HEK293 (cell line): ENCODE measurements at regions not wholly inside any gene's neighbourhood (a gene's known extent, or its start where the extent isn't known, plus 50 kb on each side); places are given as distances from the start of the nearest gene placed in this dataset.

Source experiments
- CTCF ChIA-PET: fragments of 350-600 bp; formaldehyde crosslinking; extraction: SDS; loops from one replicate; lab custom pipeline; 2021; ENCODE audit warnings: antibody characterized with exemption; lab: Yijun Ruan, JAX
- POLR2A ChIA-PET: fragments of 300-600 bp; formaldehyde crosslinking; extraction: SDS; loops from one replicate; lab custom pipeline; 2020; ENCODE audit warnings: antibody characterized with exemption, inconsistent platforms; lab: Yijun Ruan, JAX
- H3K27ac ChIP-seq: fragments of 200-500 bp; sonication (Bioruptor generic); 2 replicates; pipeline ENCODE4 v1.5.1; 2014; ENCODE audit warnings: low read depth, low read length, control low read depth, inconsistent platforms; ENCODE audit errors: extremely low read depth
- H3K36me3 ChIP-seq, 2 experiments: fragments of 200-500 bp in 1 of 2; sonication (Bioruptor generic) in 1 of 2; 1 replicate in 1 of 2; 2 replicates in 1 of 2; pipeline ENCODE4 v1.5.1; 2014 to 2017; ENCODE audit warnings: inconsistent platforms in 2 of 2, low read length in 2 of 2; ENCODE audit not compliant: control insufficient read depth in 2 of 2, insufficient read depth in 1 of 2
- H3K4me1 ChIP-seq: fragments of 200-500 bp; sonication (Bioruptor generic); 2 replicates; pipeline ENCODE4 v1.5.1; 2014; ENCODE audit warnings: mild to moderate bottlenecking, low read length, inconsistent platforms; ENCODE audit not compliant: control insufficient read depth, insufficient read depth
- H3K4me3 ChIP-seq: 2 replicates; pipeline ENCODE4 v1.5.1; 2011; ENCODE audit warnings: low read depth, mild to moderate bottlenecking, control low read depth, low read length, moderate library complexity
- H3K9me3 ChIP-seq: fragments of 200-500 bp; sonication (Bioruptor generic); 2 replicates; pipeline ENCODE4 v1.5.1; 2014; ENCODE audit warnings: low read depth, low read length, inconsistent platforms; ENCODE audit not compliant: control insufficient read depth, insufficient read depth
- BCL11A ChIP-seq: fragments of 450-650 bp; formaldehyde crosslinking; IDR thresholded peaks from 2 replicates; pipeline ENCODE4 v1.5.1; 2016; ENCODE audit warnings: low read depth, missing biosample characterization, missing genetic modification characterization
- GLIS2 ChIP-seq: fragments of 450-650 bp; formaldehyde crosslinking; IDR thresholded peaks from 2 replicates; pipeline ENCODE4 v1.5.1; 2016; ENCODE audit warnings: missing biosample characterization, missing genetic modification characterization
- SALL2 ChIP-seq: fragments of 450-650 bp; formaldehyde crosslinking; IDR thresholded peaks from 2 replicates; pipeline ENCODE4 v1.5.0; 2017; ENCODE audit warnings: missing biosample characterization, mild to moderate bottlenecking, missing genetic modification characterization, borderline replicate concordance
- SP3 ChIP-seq: fragments of 450-650 bp; formaldehyde crosslinking; IDR thresholded peaks from 2 replicates; pipeline ENCODE4 v1.5.1; 2016; ENCODE audit warnings: missing biosample characterization, missing genetic modification characterization
- SP7 ChIP-seq: fragments of 450-650 bp; formaldehyde crosslinking; IDR thresholded peaks from 2 replicates; pipeline ENCODE4 v1.5.1; 2016; ENCODE audit warnings: missing biosample characterization, missing genetic modification characterization
- WT1 ChIP-seq: fragments of 450-650 bp; formaldehyde crosslinking; IDR thresholded peaks from 2 replicates; pipeline ENCODE4 v1.5.1; 2016; ENCODE audit warnings: missing biosample characterization, missing genetic modification characterization
- ZFP37 ChIP-seq: fragments of 450-650 bp; formaldehyde crosslinking; IDR thresholded peaks from 2 replicates; pipeline ENCODE4 v1.5.1; 2016; ENCODE audit warnings: missing biosample characterization, missing genetic modification characterization
- ZNF155 ChIP-seq: fragments of 450-650 bp; formaldehyde crosslinking; IDR thresholded peaks from 2 replicates; pipeline ENCODE4 v1.5.1; 2016; ENCODE audit warnings: missing biosample characterization, missing genetic modification characterization
- ZNF175 ChIP-seq: fragments of 450-650 bp; formaldehyde crosslinking; IDR thresholded peaks from 2 replicates; pipeline ENCODE4 v1.5.1; 2016; ENCODE audit warnings: missing biosample characterization, missing genetic modification characterization
- ZNF391 ChIP-seq: fragments of 450-650 bp; formaldehyde crosslinking; IDR thresholded peaks from 2 replicates; pipeline ENCODE4 v1.5.1; 2016; ENCODE audit warnings: low read depth, missing biosample characterization, missing genetic modification characterization, borderline replicate concordance
- ZNF426 ChIP-seq: fragments of 450-650 bp; formaldehyde crosslinking; IDR thresholded peaks from 2 replicates; pipeline ENCODE4 v1.5.1; 2017; ENCODE audit warnings: missing biosample characterization, missing genetic modification characterization, mild to moderate bottlenecking, inconsistent platforms, moderate library complexity
- ZNF521 ChIP-seq: fragments of 450-650 bp; formaldehyde crosslinking; IDR thresholded peaks from 2 replicates; pipeline ENCODE4 v1.5.1; 2017; ENCODE audit warnings: missing biosample characterization, mild to moderate bottlenecking, missing genetic modification characterization
- TF ChIP-seq, protein P1 (sequence below): fragments of 450-650 bp; formaldehyde crosslinking; IDR thresholded peaks from 2 replicates; pipeline ENCODE4 v1.5.1; 2016; ENCODE audit warnings: missing biosample characterization, missing genetic modification characterization
- TF ChIP-seq, protein P2 (sequence below): fragments of 450-650 bp; formaldehyde crosslinking; optimal IDR thresholded peaks from 2 replicates; pipeline ENCODE3; 2016; ENCODE audit warnings: missing biosample characterization, mild to moderate bottlenecking, missing genetic modification characterization
- TF ChIP-seq, protein P3 (sequence below): fragments of 450-650 bp; formaldehyde crosslinking; IDR thresholded peaks from 2 replicates; pipeline ENCODE4 v1.5.1; 2016; ENCODE audit warnings: missing biosample characterization, missing genetic modification characterization

DNA sequence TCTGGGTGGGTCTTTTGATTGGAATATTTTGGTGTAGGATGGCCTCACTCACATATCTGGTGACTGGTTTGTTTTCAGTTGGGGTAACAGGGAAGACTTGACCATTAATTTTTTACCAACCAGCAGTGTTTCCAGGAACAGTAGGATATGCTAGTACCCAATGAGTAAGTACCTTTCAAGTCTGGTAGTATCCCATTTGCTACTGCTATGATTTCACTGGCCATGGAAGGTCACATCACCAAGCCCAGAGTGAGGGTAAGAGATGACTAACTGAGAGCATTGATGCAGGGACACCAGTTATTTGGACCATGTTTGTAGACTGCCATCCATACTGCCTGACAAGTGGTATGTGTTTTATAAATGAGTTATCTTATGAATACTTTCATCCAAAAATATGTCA is 277.7 kb downstream of the MAP2K6 start:
- TF ChIP-seq SP3 (no peak), GLIS2 (tag by site-specific recombination) (no peak), SALL2 (tag by site-specific recombination) (no peak), ZNF155 (tag by site-specific recombination) (no peak), ZNF391 (tag by site-specific recombination) (no peak), ZFP37 (tag by site-specific recombination) (no peak), ZNF175 (tag by site-specific recombination) (no peak), SP7 (tag by site-specific recombination) (no peak)
- TF ChIP-seq, protein P1, sequence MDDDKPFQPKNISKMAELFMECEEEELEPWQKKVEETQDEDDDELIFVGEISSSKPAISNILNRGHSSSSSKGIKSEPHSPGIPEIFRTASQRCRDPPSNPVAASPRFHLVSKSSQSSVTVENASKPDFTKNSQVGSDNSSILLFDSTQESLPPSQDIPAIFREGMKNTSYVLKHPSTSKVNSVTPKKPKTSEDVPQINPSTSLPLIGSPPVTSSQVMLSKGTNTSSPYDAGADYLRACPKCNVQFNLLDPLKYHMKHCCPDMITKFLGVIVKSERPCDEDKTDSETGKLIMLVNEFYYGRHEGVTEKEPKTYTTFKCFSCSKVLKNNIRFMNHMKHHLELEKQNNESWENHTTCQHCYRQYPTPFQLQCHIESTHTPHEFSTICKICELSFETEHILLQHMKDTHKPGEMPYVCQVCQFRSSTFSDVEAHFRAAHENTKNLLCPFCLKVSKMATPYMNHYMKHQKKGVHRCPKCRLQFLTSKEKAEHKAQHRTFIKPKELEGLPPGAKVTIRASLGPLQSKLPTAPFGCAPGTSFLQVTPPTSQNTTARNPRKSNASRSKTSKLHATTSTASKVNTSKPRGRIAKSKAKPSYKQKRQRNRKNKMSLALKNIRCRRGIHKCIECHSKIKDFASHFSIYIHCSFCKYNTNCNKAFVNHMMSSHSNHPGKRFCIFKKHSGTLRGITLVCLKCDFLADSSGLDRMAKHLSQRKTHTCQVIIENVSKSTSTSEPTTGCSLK (tag by site-specific recombination), result no peak
- TF ChIP-seq, protein P2, sequence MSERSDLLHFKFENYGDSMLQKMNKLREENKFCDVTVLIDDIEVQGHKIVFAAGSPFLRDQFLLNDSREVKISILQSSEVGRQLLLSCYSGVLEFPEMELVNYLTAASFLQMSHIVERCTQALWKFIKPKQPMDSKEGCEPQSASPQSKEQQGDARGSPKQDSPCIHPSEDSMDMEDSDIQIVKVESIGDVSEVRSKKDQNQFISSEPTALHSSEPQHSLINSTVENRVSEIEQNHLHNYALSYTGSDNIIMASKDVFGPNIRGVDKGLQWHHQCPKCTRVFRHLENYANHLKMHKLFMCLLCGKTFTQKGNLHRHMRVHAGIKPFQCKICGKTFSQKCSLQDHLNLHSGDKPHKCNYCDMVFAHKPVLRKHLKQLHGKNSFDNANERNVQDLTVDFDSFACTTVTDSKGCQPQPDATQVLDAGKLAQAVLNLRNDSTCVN (tag by site-specific recombination), result no peak
- ChIA-PET POLR2A (no interaction called here), CTCF (no interaction called here)

DNA sequence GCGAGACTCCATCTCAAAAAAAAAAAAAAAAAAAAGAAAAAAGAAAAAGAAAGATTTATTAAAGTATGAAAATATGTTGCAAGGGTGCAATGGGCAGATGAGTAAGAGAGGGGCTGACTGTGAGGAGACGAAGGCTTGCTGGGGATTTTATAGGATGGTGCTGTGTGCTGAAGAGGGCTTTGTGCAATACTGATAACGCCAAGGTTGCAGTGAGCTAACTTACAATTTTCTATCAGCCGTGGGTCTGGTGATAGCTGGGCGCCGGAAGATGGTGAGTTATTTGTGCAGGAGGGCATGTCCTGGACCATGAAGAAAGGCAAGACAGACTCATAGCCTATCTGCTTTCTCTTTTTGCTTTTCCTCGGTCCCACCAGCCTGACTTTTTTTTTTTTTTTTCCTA is 281.1 kb downstream of the MAP2K6 start:
- ChIA-PET POLR2A (no interaction called here), CTCF (no interaction called here)
- no peak for TF ChIP-seq ZNF521 (tag by site-specific recombination)
- no peak for TF ChIP-seq WT1 (tag by site-specific recombination)
- TF ChIP-seq BCL11A (tag by site-specific recombination), result no peak
- no peak for TF ChIP-seq ZNF426 (tag by site-specific recombination)
- TF ChIP-seq, protein P2 (tag by site-specific recombination), result no peak
- no peak for TF ChIP-seq ZFP37 (tag by site-specific recombination)
- TF ChIP-seq, protein P3, sequence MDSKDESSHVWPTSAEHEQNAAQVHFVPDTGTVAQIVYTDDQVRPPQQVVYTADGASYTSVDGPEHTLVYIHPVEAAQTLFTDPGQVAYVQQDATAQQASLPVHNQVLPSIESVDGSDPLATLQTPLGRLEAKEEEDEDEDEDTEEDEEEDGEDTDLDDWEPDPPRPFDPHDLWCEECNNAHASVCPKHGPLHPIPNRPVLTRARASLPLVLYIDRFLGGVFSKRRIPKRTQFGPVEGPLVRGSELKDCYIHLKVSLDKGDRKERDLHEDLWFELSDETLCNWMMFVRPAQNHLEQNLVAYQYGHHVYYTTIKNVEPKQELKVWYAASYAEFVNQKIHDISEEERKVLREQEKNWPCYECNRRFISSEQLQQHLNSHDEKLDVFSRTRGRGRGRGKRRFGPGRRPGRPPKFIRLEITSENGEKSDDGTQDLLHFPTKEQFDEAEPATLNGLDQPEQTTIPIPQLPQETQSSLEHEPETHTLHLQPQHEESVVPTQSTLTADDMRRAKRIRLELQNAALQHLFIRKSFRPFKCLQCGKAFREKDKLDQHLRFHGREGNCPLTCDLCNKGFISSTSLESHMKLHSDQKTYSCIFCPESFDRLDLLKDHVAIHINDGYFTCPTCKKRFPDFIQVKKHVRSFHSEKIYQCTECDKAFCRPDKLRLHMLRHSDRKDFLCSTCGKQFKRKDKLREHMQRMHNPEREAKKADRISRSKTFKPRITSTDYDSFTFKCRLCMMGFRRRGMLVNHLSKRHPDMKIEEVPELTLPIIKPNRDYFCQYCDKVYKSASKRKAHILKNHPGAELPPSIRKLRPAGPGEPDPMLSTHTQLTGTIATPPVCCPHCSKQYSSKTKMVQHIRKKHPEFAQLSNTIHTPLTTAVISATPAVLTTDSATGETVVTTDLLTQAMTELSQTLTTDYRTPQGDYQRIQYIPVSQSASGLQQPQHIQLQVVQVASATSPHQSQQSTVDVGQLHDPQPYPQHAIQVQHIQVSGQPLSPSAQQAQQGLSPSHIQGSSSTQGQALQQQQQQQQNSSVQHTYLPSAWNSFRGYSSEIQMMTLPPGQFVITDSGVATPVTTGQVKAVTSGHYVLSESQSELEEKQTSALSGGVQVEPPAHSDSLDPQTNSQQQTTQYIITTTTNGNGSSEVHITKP (tag by site-specific recombination), result no peak
- H3K4me3 ChIP-seq, result no peak overlapping the region
- H3K27ac ChIP-seq, result no peak overlapping the region
- no peaks in the 10 kb centered on the region for H3K4me1 ChIP-seq
- H3K9me3 ChIP-seq, result no peaks in the 10 kb centered on the region; the same call in 1 of the 2 replicates
- no peaks in the 10 kb centered on the region for H3K36me3 ChIP-seq

More for the DNA sequence above, 277.7 kb downstream of the MAP2K6 start:
- no peaks in the 10 kb centered on the region for H3K4me1 ChIP-seq
- no peak overlapping the region for H3K4me3 ChIP-seq
- no peaks in the 10 kb centered on the region for H3K36me3 ChIP-seq
- peaks cover 2% of the 10 kb centered on the region for H3K9me3 ChIP-seq
- H3K27ac ChIP-seq, result no peak overlapping the region
